Thymus (tissue), 11 donors: ENCODE measurements at regions not wholly inside any gene's neighbourhood (a gene's known extent, or its start where the extent isn't known, plus 50 kb on each side); places are given as distances from the start of the nearest gene placed in this dataset.

Experiments used
- DNase-seq, 9 donors: peaks; one replicate each; pipeline ENCODE4 v3.0.0-alpha.2; 2013; ENCODE audit warnings: low spot score in 9 of 9, low read depth in 6 of 9, missing footprints in 1 of 9
- H3K27ac ChIP-seq, 2 donors: one replicate each; pipeline ENCODE4 v1.5.1; 2013; ENCODE audit warnings: control low read depth in 1 of 2, low read depth in 1 of 2, low read length in 1 of 2, mild to moderate bottlenecking in 1 of 2, moderate library complexity in 1 of 2
- H3K27me3 ChIP-seq, 2 donors: one replicate each; pipeline ENCODE4 v1.5.1; 2013; ENCODE audit warnings: low read length in 1 of 2; ENCODE audit not compliant: control insufficient read depth in 2 of 2, insufficient read depth in 1 of 2
- H3K36me3 ChIP-seq, 2 donors: one replicate each; pipeline ENCODE4 v1.5.1; 2013; ENCODE audit warnings: low read length in 1 of 2, mild to moderate bottlenecking in 1 of 2, moderate library complexity in 1 of 2; ENCODE audit not compliant: control insufficient read depth in 2 of 2, insufficient read depth in 2 of 2
- H3K4me1 ChIP-seq, 2 donors: one replicate each; pipeline ENCODE4 v1.5.1; 2013; ENCODE audit warnings: low read length in 2 of 2; ENCODE audit not compliant: control insufficient read depth in 2 of 2, insufficient read depth in 2 of 2
- H3K4me3 ChIP-seq, 2 donors: one replicate each; pipeline ENCODE4 v1.5.1; 2013; ENCODE audit warnings: low read length in 2 of 2, control low read depth in 1 of 2, mild to moderate bottlenecking in 1 of 2
- H3K9me3 ChIP-seq, 2 donors: one replicate each; pipeline ENCODE4 v1.5.1; 2013; ENCODE audit warnings: low read length in 1 of 2, mild to moderate bottlenecking in 1 of 2; ENCODE audit not compliant: control insufficient read depth in 2 of 2, insufficient read depth in 1 of 2
- WGBS: extraction: QIAGEN DNeasy Blood & Tissue Kit; methylation state at CpG from one replicate; pipeline ENCODE4 v1.1.7; 2013; 5-methylcytosine and 5-hydroxymethylcytosine counted together
- donor health status: healthy.

GRCh38 chr11:112589155-112589554 is 328.5 kb upstream of the PLET1 start:
- H3K36me3 ChIP-seq, result no peaks in the 10 kb centered on the region
- no peak overlapping the region for H3K4me3 ChIP-seq
- H3K27me3 ChIP-seq, result no peaks in the 10 kb centered on the region
- no peaks in the 10 kb centered on the region for H3K4me1 ChIP-seq
- WGBS, result 72% methylated on average over 3 of the region's 3 CpGs
- H3K9me3 ChIP-seq, result no peaks in the 10 kb centered on the region
- no peak overlapping the region for H3K27ac ChIP-seq
- DNase-seq, result no peak

GRCh38 chr11:112590764-112591163 is 330.1 kb upstream of the PLET1 start:
- no peak for DNase-seq
- 81% methylated on average over 2 of the region's 2 CpGs for WGBS

GRCh38 chr11:112593440-112593839 is 332.8 kb upstream of the PLET1 start:
- Histone ChIP-seq H3K27ac (no peak overlapping the region), H3K27me3 (no peaks in the 10 kb centered on the region), H3K4me3 (no peak overlapping the region), H3K9me3 (no peaks in the 10 kb centered on the region), H3K36me3 (no peaks in the 10 kb centered on the region), H3K4me1 (no peaks in the 10 kb centered on the region)
- WGBS, result 96% methylated on average over 2 of the region's 2 CpGs
- DNase-seq, result no peak

More at GRCh38 chr11:112590764-112591163, 330.1 kb upstream of the PLET1 start:
- H3K4me3 ChIP-seq, result no peak overlapping the region
- no peaks in the 10 kb centered on the region for H3K4me1 ChIP-seq
- no peaks in the 10 kb centered on the region for H3K36me3 ChIP-seq
- H3K9me3 ChIP-seq, result no peaks in the 10 kb centered on the region
- no peak overlapping the region for H3K27ac ChIP-seq
- no peaks in the 10 kb centered on the region for H3K27me3 ChIP-seq

- no peak for DNase-seq
- no peaks in the 10 kb centered on the region for H3K36me3 ChIP-seq
- H3K27me3 ChIP-seq, result no peaks in the 10 kb centered on the region
- H3K9me3 ChIP-seq, result no peaks in the 10 kb centered on the region
- H3K4me3 ChIP-seq, result no peak overlapping the region
- no peaks in the 10 kb centered on the region for H3K4me1 ChIP-seq
- no peak overlapping the region for H3K27ac ChIP-seq
Measured at GRCh38 chr11:112596324-112596723, 335.7 kb upstream of the PLET1 start.

- 73% methylated on average over 2 of the region's 2 CpGs for WGBS
- Histone ChIP-seq H3K27me3 (no peaks in the 10 kb centered on the region), H3K4me1 (no peaks in the 10 kb centered on the region), H3K4me3 (no peak overlapping the region), H3K27ac (no peak overlapping the region), H3K36me3 (no peaks in the 10 kb centered on the region), H3K9me3 (no peaks in the 10 kb centered on the region)
- DNase-seq, result peak in 4 of 9 donors; percentile 6 to 53 (median 24)
Measured at GRCh38 chr11:112597286-112597790, 336.7 kb upstream of the PLET1 start.

GRCh38 chr11:112599265-112599664 is 338.6 kb upstream of the PLET1 start:
- H3K36me3 ChIP-seq, result no peaks in the 10 kb centered on the region
- no peak for DNase-seq
- no peak overlapping the region for H3K4me3 ChIP-seq
- H3K27me3 ChIP-seq, result no peaks in the 10 kb centered on the region
- H3K9me3 ChIP-seq, result no peaks in the 10 kb centered on the region
- no peaks in the 10 kb centered on the region for H3K4me1 ChIP-seq
- no peak overlapping the region for H3K27ac ChIP-seq

GRCh38 chr11:112599856-112600533 is 339.3 kb upstream of the PLET1 start:
- H3K36me3 ChIP-seq, result no peaks in the 10 kb centered on the region
- no peak overlapping the region for H3K27ac ChIP-seq
- no peaks in the 10 kb centered on the region for H3K4me1 ChIP-seq
- no peak overlapping the region for H3K4me3 ChIP-seq
- H3K9me3 ChIP-seq, result no peaks in the 10 kb centered on the region
- no peaks in the 10 kb centered on the region for H3K27me3 ChIP-seq
- DNase-seq, result no peak
- 86% methylated on average over 5 of the region's 5 CpGs for WGBS

- Histone ChIP-seq H3K4me3 (no peak overlapping the region), H3K4me1 (no peaks in the 10 kb centered on the region), H3K36me3 (no peaks in the 10 kb centered on the region), H3K9me3 (no peaks in the 10 kb centered on the region), H3K27ac (no peak overlapping the region), H3K27me3 (no peaks in the 10 kb centered on the region)
- DNase-seq, result no peak
Measured at GRCh38 chr11:112605093-112605666, 344.5 kb upstream of the PLET1 start.

- no peak overlapping the region for H3K4me3 ChIP-seq
- H3K4me1 ChIP-seq, result no peaks in the 10 kb centered on the region
- WGBS, result 94% methylated on average over 2 of the region's 2 CpGs
- H3K36me3 ChIP-seq, result no peaks in the 10 kb centered on the region
- no peak for DNase-seq
- H3K27ac ChIP-seq, result no peak overlapping the region
- H3K9me3 ChIP-seq, result no peaks in the 10 kb centered on the region
- no peaks in the 10 kb centered on the region for H3K27me3 ChIP-seq
Measured at GRCh38 chr11:112606656-112607055, 346.0 kb upstream of the PLET1 start.
